Common myeloid progenitor, CD34-positive (primary cell): ENCODE measurements at regions not wholly inside any gene's neighbourhood (a gene's known extent, or its start where the extent isn't known, plus 50 kb on each side); places are given as distances from the start of the nearest gene placed in this dataset.
A peak's percentile ranks its signal among the peaks of the same experiment; 100 is the strongest.

Experiments used
- CTCF ChIA-PET: fragments of 350-600 bp; sonication (Branson Sonifier 250); formaldehyde crosslinking; loops from one replicate; lab custom pipeline; 2021; ENCODE audit warnings: antibody characterized with exemption; lab: Charles Lee
- POLR2A ChIA-PET: fragments of 350-600 bp; sonication (Branson Sonifier 250); formaldehyde crosslinking; loops from one replicate; lab custom pipeline; 2021; ENCODE audit warnings: antibody characterized with exemption; lab: Charles Lee
- DNase-seq, 3 donors: peaks; one replicate each; pipeline versions ENCODE4 v3.0.0 to v3.0.0-alpha.2; 2013
- H3K27ac ChIP-seq, 2 experiments: 1 replicate in 1 of 2; 2 replicates in 1 of 2; pipeline ENCODE4 v1.7.0; 2013; ENCODE audit warnings: inconsistent platforms in 2 of 2, low read length in 2 of 2, mild to moderate bottlenecking in 2 of 2, low read depth in 1 of 2, moderate library complexity in 1 of 2; ENCODE audit not compliant: severe bottlenecking in 2 of 2, insufficient read depth in 1 of 2, poor library complexity in 1 of 2
- H3K27me3 ChIP-seq, 5 experiments: replicated peaks in 2 of 5; 1 replicate in 3 of 5; 2 replicates in 2 of 5; pipeline versions ENCODE4 v1.6.1 to v1.7.0; 2013; ENCODE audit warnings: low read length in 4 of 5, mild to moderate bottlenecking in 2 of 5, moderate library complexity in 2 of 5, inconsistent platforms in 1 of 5; ENCODE audit not compliant: insufficient read depth in 5 of 5, control insufficient read depth in 4 of 5
- H3K36me3 ChIP-seq, 4 experiments: 1 replicate in 2 of 4; 2 replicates in 2 of 4; pipeline versions ENCODE4 v1.6.1 to v1.7.0; 2013; ENCODE audit warnings: low read length in 3 of 4, control low read depth in 1 of 4, mild to moderate bottlenecking in 1 of 4; ENCODE audit not compliant: control insufficient read depth in 4 of 4, insufficient read depth in 4 of 4
- H3K4me1 ChIP-seq, 4 experiments: 1 replicate in 3 of 4; 2 replicates in 1 of 4; pipeline versions ENCODE4 v1.6.1 to v1.7.1; 2013; ENCODE audit warnings: low read length in 3 of 4, mild to moderate bottlenecking in 3 of 4, control low read depth in 1 of 4, inconsistent platforms in 1 of 4, moderate library complexity in 1 of 4; ENCODE audit not compliant: control insufficient read depth in 4 of 4, insufficient read depth in 4 of 4; ENCODE audit errors: control extremely low read depth in 1 of 4
- H3K4me3 ChIP-seq, 7 experiments: 1 replicate in 4 of 7; 2 replicates in 3 of 7; pipeline versions ENCODE4 v1.5.1 to v1.7.0; 2013; ENCODE audit warnings: mild to moderate bottlenecking in 7 of 7, low read length in 6 of 7, moderate library complexity in 6 of 7, inconsistent platforms in 2 of 7, low read depth in 2 of 7, control low read depth in 1 of 7; ENCODE audit not compliant: insufficient read depth in 4 of 7, control insufficient read depth in 1 of 7; ENCODE audit errors: extremely low read depth in 1 of 7
- H3K9me3 ChIP-seq, 5 experiments: 1 replicate in 4 of 5; 2 replicates in 1 of 5; pipeline versions ENCODE4 v1.6.1 to v1.7.1; 2013; ENCODE audit warnings: low read length in 4 of 5, mild to moderate bottlenecking in 2 of 5, inconsistent platforms in 1 of 5, low read depth in 1 of 5, moderate library complexity in 1 of 5; ENCODE audit not compliant: control insufficient read depth in 4 of 5, insufficient read depth in 2 of 5; ENCODE audit errors: control extremely low read depth in 1 of 5
- WGBS: methylation state at CpG from one replicate; pipeline ENCODE4 v1.1.5; 2013; ENCODE audit not compliant: insufficient coverage; 5-methylcytosine and 5-hydroxymethylcytosine counted together

DNA sequence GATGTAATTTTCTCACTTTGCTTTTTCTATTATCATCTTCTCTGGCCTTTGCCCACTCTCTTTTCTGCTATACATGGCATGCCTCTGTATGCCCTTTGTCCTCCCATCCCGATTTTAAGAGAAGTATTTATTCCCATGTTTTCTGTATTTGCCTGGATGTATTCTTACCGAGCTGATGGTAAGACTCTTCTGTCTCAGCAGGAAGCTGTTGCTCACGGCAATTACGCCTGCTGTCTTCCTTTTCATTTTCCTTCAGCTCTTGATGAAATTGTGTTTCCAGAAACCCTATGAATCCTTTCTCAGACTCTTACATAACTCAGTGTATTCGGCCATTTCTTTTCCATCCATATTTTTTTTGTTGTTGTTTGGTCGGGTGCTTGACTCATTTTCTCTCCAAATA is 121.6 kb downstream of the SP3 start:
- H3K27ac ChIP-seq = no peak overlapping the region
- ChIA-PET CTCF (interaction anchor here (0.6 kb wide), 1 partner anchor 556 kb away, joined by 3 read pairs; no protein-coding TSS in a partner anchor), POLR2A (no interaction called here)
- DNase-seq = no peak
- H3K4me3 ChIP-seq = no peak overlapping the region
- WGBS = 73% methylated on average over 5 of the region's 6 CpGs
- peaks cover 0 to 2% (median 0%) of the 10 kb centered on the region in 5 experiments for H3K27me3 ChIP-seq
- peaks cover 0 to 2% (median 0%) of the 10 kb centered on the region in 5 experiments for H3K9me3 ChIP-seq
- H3K4me1 ChIP-seq = no peaks in the 10 kb centered on the region
- H3K36me3 ChIP-seq = no peaks in the 10 kb centered on the region

DNA sequence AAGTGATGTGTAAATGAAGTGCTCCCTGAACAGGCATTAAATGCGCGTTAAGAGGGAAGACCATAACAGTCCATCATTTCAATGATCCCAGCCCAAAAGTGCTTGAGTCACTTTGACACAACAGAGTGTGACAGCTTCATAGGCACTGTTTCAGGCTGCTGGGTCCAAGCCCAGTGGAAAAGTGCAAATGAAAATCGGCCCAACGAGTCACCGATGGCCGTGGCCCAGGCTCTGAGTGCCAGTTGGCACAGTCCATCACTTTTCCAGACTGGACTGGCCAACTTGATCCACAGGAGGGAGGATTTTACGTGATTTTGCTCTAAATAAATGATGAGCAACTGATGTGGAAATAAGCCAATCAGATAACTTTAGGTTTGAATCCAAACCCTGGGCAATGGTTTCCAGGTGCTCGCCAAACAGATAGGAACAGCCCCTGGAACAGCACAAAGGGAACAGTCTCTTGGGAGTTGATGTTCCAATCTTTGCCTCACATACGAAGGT is 114.0 kb downstream of the SP3 start:
- no peak for DNase-seq
- H3K27me3 ChIP-seq = peaks cover 0 to 2% (median 0%) of the 10 kb centered on the region in 5 experiments
- no peak overlapping the region for H3K27ac ChIP-seq
- no peaks in the 10 kb centered on the region for H3K36me3 ChIP-seq
- no peak overlapping the region for H3K4me3 ChIP-seq
- CTCF ChIA-PET = no interaction called here
- H3K9me3 ChIP-seq = peaks cover 0 to 2% (median 0%) of the 10 kb centered on the region in 5 experiments
- POLR2A ChIA-PET = no interaction called here
- 100% methylated on average over 9 of the region's 9 CpGs for WGBS
- no peaks in the 10 kb centered on the region for H3K4me1 ChIP-seq

DNA sequence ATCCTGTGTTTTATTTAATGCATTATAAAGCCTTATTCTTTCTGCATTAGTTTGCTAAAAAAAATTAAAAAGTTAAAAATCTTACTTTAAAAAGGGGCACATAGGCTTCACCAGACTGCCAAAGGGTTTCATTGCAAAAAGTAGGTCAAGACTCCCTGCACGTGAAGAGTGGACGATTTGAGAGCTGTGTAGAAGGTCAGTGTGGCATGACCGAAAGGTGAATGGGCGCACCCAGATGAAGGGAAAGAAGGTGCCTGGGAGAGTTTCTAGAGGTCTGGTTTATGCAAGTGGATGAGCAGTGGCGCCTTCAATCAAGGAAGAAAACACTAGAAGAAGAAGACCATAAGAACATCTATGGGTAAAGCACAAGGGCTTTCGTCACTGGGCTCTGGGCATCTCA is 111.0 kb downstream of the SP3 start:
- WGBS = 100% methylated on average over 6 of the region's 6 CpGs
- Histone ChIP-seq H3K4me3 (no peak overlapping the region), H3K27ac (no peak overlapping the region), H3K36me3 (no peaks in the 10 kb centered on the region), H3K4me1 (peaks cover 0 to 6% (median 2%) of the 10 kb centered on the region in 4 experiments), H3K27me3 (peaks cover 0 to 2% (median 0%) of the 10 kb centered on the region in 5 experiments), H3K9me3 (peaks cover 0 to 2% (median 0%) of the 10 kb centered on the region in 5 experiments)
- ChIA-PET POLR2A (no interaction called here), CTCF (no interaction called here)
- DNase-seq = no peak

DNA sequence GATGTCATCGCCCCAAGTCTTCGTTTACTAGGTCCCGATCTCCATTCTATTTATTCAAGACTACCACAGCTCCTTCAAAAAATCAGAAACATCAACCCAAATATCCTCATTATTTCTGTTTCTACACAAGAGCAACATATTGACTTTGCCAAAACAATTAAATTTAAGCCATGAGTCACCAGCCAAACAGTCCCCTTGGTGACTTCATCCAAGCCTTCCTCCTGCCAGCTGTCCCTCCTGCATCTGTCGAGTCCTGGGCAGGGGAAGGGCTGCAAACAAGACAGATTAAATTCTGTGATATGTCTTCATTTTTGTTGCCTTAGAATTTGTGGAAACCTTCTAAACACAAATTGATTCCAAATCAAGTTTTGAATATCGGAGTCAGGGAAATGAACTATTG is 110.3 kb downstream of the SP3 start:
- Histone ChIP-seq H3K27ac (no peak overlapping the region), H3K9me3 (peaks cover 0 to 2% (median 0%) of the 10 kb centered on the region in 5 experiments), H3K36me3 (no peaks in the 10 kb centered on the region), H3K4me1 (peaks cover 0 to 10% (median 2%) of the 10 kb centered on the region in 4 experiments), H3K4me3 (no peak overlapping the region), H3K27me3 (peaks cover 0 to under 1% (median 0%) of the 10 kb centered on the region in 5 experiments)
- ChIA-PET POLR2A (no interaction called here), CTCF (no interaction called here)
- peak in 2 of 3 donors; percentile 23 to 40 for DNase-seq
- WGBS = 95% methylated on average over 5 of the region's 5 CpGs

DNA sequence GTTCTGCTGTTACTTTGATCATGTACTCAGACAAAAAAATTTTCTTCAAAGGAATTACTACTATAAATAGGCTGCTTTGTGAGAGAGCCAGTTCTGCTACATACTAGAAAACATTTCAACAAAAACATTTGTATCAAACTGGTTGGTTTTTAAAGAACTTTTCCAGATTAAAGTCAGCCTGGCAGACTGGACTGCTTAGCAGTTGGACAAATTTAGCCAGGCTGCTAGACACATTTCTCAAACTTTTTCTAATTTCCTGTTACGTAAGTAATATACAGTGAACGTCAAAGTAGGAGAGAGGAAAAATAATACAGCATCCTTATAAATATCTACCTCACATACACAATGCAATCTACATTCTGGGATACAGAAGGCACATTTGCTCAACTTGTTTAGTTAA is 109.5 kb downstream of the SP3 start:
- no peak for DNase-seq
- CTCF ChIA-PET = no interaction called here
- Histone ChIP-seq H3K36me3 (no peaks in the 10 kb centered on the region), H3K4me1 (peaks cover 0 to 18% (median 4%) of the 10 kb centered on the region in 4 experiments), H3K4me3 (no peak overlapping the region), H3K27me3 (no peaks in the 10 kb centered on the region), H3K9me3 (peaks cover 0 to 2% (median 0%) of the 10 kb centered on the region in 5 experiments), H3K27ac (no peak overlapping the region)
- no CpG with 5 or more reads among the region's 2 CpGs for WGBS
- POLR2A ChIA-PET = no interaction called here
